PC-9 (cell line): ENCODE measurements at regions not wholly inside any gene's neighbourhood (a gene's known extent, or its start where the extent isn't known, plus 50 kb on each side); places are given as distances from the start of the nearest gene placed in this dataset.

ENCODE experiments used
- BruUV-seq: library from RNA; stranded (reverse); fragments of 400-500 nt; replicated peaks from 2 replicates; lab custom pipeline; 2021; lab: Mats Ljungman, UMichigan
- CTCF ChIA-PET: fragments of 300-600 bp; sonication (Branson Sonifier 250); formaldehyde crosslinking; loops from one replicate; lab custom pipeline; 2022; ENCODE audit warnings: antibody characterized with exemption; lab: Charles Lee
- POLR2A ChIA-PET: fragments of 300-600 bp; sonication (Branson Sonifier 250); formaldehyde crosslinking; loops from one replicate; lab custom pipeline; 2022; ENCODE audit warnings: antibody characterized with exemption; ENCODE audit not compliant: unreplicated experiment; lab: Charles Lee
- DNase-seq, 2 experiments: peaks; one replicate each; pipeline versions ENCODE4 v3.0.0 to v3.0.0-alpha.2; 2015 to 2022; ENCODE audit warnings: mixed read lengths in 1 of 2
- H2AFZ ChIP-seq: fragments of 200-600 bp; sonication (generic); 2 replicates; pipeline ENCODE4 v1.8.1; 2017; ENCODE audit warnings: antibody characterized with exemption
- H3F3A ChIP-seq: fragments of 200-600 bp; sonication (generic); 2 replicates; pipeline ENCODE4 v1.8.1; 2017; ENCODE audit warnings: antibody characterized with exemption, mild to moderate bottlenecking, low read depth; ENCODE audit not compliant: insufficient read depth
- H3K27ac ChIP-seq: fragments of 200-600 bp; sonication (generic); 2 replicates; pipeline ENCODE4 v1.6.1; 2016; ENCODE audit warnings: mixed run types
- H3K27me3 ChIP-seq: fragments of 200-600 bp; sonication (generic); 2 replicates; pipeline ENCODE4 v1.6.1; 2016; ENCODE audit warnings: low read depth, mixed run types; ENCODE audit not compliant: insufficient read depth
- H3K36me3 ChIP-seq: fragments of 200-600 bp; sonication (generic); 2 replicates; pipeline ENCODE4 v1.6.1; 2016; ENCODE audit warnings: low read depth, mixed run types
- H3K4me1 ChIP-seq: fragments of 200-600 bp; sonication (generic); replicated peaks from 2 replicates; pipeline ENCODE4 v1.6.1; 2016; ENCODE audit warnings: mixed run types; ENCODE audit not compliant: insufficient read depth
- H3K4me2 ChIP-seq: fragments of 200-600 bp; sonication (generic); 2 replicates; pipeline ENCODE4 v1.6.1; 2017; ENCODE audit warnings: mixed run types
- H3K4me3 ChIP-seq: fragments of 200-600 bp; sonication (generic); 2 replicates; pipeline ENCODE4 v1.6.1; 2016; ENCODE audit warnings: mixed run types
- H3K79me2 ChIP-seq: fragments of 200-600 bp; sonication (generic); 2 replicates; pipeline ENCODE4 v1.6.1; 2017; ENCODE audit warnings: low read depth, mixed run types
- H3K9me2 ChIP-seq: fragments of 200-600 bp; sonication (generic); 2 replicates; pipeline ENCODE4 v1.8.1; 2017; ENCODE audit warnings: mild to moderate bottlenecking; ENCODE audit not compliant: insufficient read depth
- H3K9me3 ChIP-seq: fragments of 200-600 bp; sonication (generic); 2 replicates; pipeline ENCODE4 v1.8.1; 2016; ENCODE audit warnings: low read depth; ENCODE audit not compliant: insufficient read depth
- H4K20me1 ChIP-seq: fragments of 200-600 bp; sonication (generic); 2 replicates; pipeline ENCODE4 v1.8.1; 2017; ENCODE audit not compliant: insufficient read depth
- CTCF ChIP-seq: fragments of 200-600 bp; sonication (generic); conservative IDR thresholded peaks from 2 replicates; pipeline ENCODE4 v1.6.1; 2017; ENCODE audit warnings: mixed run types, antibody characterized with exemption, mild to moderate bottlenecking, moderate library complexity
- EZH2 ChIP-seq: fragments of 200-600 bp; sonication (generic); IDR thresholded peaks from 2 replicates; pipeline ENCODE4 v1.8.0; 2017; ENCODE audit warnings: antibody characterized with exemption, low read depth
- intact Hi-C: fragments of 100-400 bp; cut with micrococcal nuclease; formaldehyde crosslinking; loops from one replicate; pipeline ENCODE4 v1.10.0; 2022; ENCODE audit not compliant: unreplicated experiment

- no peaks in the 10 kb centered on the region for H4K20me1 ChIP-seq
- no TSS peak for BruUV-seq
- intact Hi-C loops = no loop called here
- H3K9me3 ChIP-seq = peaks cover 14% of the 10 kb centered on the region; the same call in 1 of the 2 replicates
- no peaks in the 10 kb centered on the region for H3K27me3 ChIP-seq
- no peak overlapping the region for H3K4me2 ChIP-seq
- no peak overlapping the region for H2AFZ ChIP-seq
- ChIA-PET CTCF (no interaction called here), POLR2A (no interaction called here)
- no peaks in the 10 kb centered on the region for H3K9me2 ChIP-seq
- no peak overlapping the region for H3K4me3 ChIP-seq
- TF ChIP-seq CTCF (no peak), EZH2 (no peak)
- no peaks in the 10 kb centered on the region for H3K36me3 ChIP-seq
- H3K4me1 ChIP-seq = no peaks in the 10 kb centered on the region
- no peak overlapping the region for H3K27ac ChIP-seq
- no peaks in the 10 kb centered on the region for H3K79me2 ChIP-seq
- no peaks in the 10 kb centered on the region for H3F3A ChIP-seq
- DNase-seq = no peak
Observed at GRCh38 chr6:122315842-122316241, 83.6 kb upstream of the HSF2 start.

- H3K4me2 ChIP-seq = peak overlapping the region; percentile 71
- no peaks in the 10 kb centered on the region for H3K27me3 ChIP-seq
- H3K4me3 ChIP-seq = peak overlapping the region; percentile 48; the same call in 1 of the 2 replicates
- intact Hi-C loops = no loop called here
- no peak overlapping the region for H3K27ac ChIP-seq
- no peaks in the 10 kb centered on the region for H3K79me2 ChIP-seq
- H3K9me2 ChIP-seq = no peaks in the 10 kb centered on the region
- no peaks in the 10 kb centered on the region for H3K9me3 ChIP-seq
- H3K36me3 ChIP-seq = no peaks in the 10 kb centered on the region
- H3F3A ChIP-seq = no peaks in the 10 kb centered on the region
- peak in 1 of 2 experiments; percentile 2 for DNase-seq
- TF ChIP-seq CTCF (no peak), EZH2 (no peak)
- POLR2A ChIA-PET = no interaction called here
- peak overlapping the region; percentile 66 for H2AFZ ChIP-seq
- no TSS peak for BruUV-seq
- CTCF ChIA-PET = no interaction called here
- peaks cover 4% of the 10 kb centered on the region; the same call in 1 of the 2 replicates for H3K4me1 ChIP-seq
- no peaks in the 10 kb centered on the region for H4K20me1 ChIP-seq
Observed at GRCh38 chr6:122322824-122323223, 76.6 kb upstream of the HSF2 start.

GRCh38 chr6:122323361-122323760, 76.1 kb upstream of the HSF2 start:
- peaks cover 4% of the 10 kb centered on the region; the same call in 1 of the 2 replicates for H3K4me1 ChIP-seq
- H3K9me3 ChIP-seq = no peaks in the 10 kb centered on the region
- intact Hi-C loops = no loop called here
- H3K27me3 ChIP-seq = no peaks in the 10 kb centered on the region
- H3K4me3 ChIP-seq = peak overlapping the region; percentile 48; the same call in 1 of the 2 replicates
- no peaks in the 10 kb centered on the region for H3K9me2 ChIP-seq
- peak overlapping the region; percentile 71 for H3K4me2 ChIP-seq
- no peaks in the 10 kb centered on the region for H4K20me1 ChIP-seq
- peak overlapping the region; percentile 66 for H2AFZ ChIP-seq
- BruUV-seq = no TSS peak
- H3K27ac ChIP-seq = no peak overlapping the region
- H3K36me3 ChIP-seq = no peaks in the 10 kb centered on the region
- H3F3A ChIP-seq = no peaks in the 10 kb centered on the region
- CTCF ChIA-PET = no interaction called here
- no peaks in the 10 kb centered on the region for H3K79me2 ChIP-seq
- TF ChIP-seq EZH2 (no peak), CTCF (no peak)
- POLR2A ChIA-PET = no interaction called here
- no peak for DNase-seq
